ENCODE measurements at regions not wholly inside any gene's neighbourhood (a gene's known extent, or its start where the extent isn't known, plus 50 kb on each side); places are given as distances from the start of the nearest gene placed in this dataset.

DNA sequence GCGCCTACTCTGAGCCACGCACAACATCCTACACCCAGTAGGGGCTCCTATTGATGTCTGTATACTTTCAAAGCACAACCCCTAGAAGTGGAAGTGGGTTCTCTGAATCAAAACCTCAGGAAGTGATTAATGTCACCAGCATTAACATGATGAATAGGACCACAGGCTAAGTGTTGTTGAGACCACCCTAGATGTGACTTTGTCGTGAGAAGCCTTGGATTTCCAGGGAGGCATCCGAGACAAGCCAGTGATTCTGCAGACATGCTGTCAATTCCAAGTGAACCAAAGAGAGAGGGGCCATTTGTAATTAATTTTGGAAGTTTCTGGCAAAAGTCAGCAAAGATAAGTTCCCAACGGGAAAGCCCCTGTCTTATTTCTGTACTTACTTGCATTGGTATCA lies 493.0 kb downstream of the ZIC3 start:
- Histone ChIP-seq H3K27me3 (ENCODE audit: control insufficient read depth, insufficient read depth, low read length) (no peaks in the 10 kb centered on the region), H3K79me2 (ENCODE audit: control insufficient read depth, insufficient read depth, low read length) (no peaks in the 10 kb centered on the region), H3K9ac (ENCODE audit: insufficient read depth, low read length) (no peak overlapping the region), H3K9me3 (ENCODE audit: control insufficient read depth, insufficient read depth, low read depth, low read length) (no peaks in the 10 kb centered on the region), H3K4me2 (ENCODE audit: extremely low read depth, insufficient read depth, low read length) (no peak overlapping the region), H3K4me1 (ENCODE audit: control insufficient read depth, extremely low read depth, insufficient read depth, low read length) (no peaks in the 10 kb centered on the region), H3K36me3 (ENCODE audit: control insufficient read depth, insufficient read depth, low read length) (no peaks in the 10 kb centered on the region), H3K4me3 (replicated peaks in 1 of 4; ENCODE audit: control extremely low read depth in 1 of 4, insufficient read depth in 1 of 4, low read depth in 3 of 4, low read length in 4 of 4) (no peak overlapping the region), H3K27ac (ENCODE audit: insufficient read depth, low read length) (no peak overlapping the region), H4K20me1 (ENCODE audit: control insufficient read depth, extremely low read depth, insufficient read depth, low read length) (no peaks in the 10 kb centered on the region), H2AFZ (ENCODE audit: low read length) (no peak overlapping the region)
- no peak for DNase-seq (ENCODE audit: low read depth in 2 of 2)
- TF ChIP-seq, protein P1, sequence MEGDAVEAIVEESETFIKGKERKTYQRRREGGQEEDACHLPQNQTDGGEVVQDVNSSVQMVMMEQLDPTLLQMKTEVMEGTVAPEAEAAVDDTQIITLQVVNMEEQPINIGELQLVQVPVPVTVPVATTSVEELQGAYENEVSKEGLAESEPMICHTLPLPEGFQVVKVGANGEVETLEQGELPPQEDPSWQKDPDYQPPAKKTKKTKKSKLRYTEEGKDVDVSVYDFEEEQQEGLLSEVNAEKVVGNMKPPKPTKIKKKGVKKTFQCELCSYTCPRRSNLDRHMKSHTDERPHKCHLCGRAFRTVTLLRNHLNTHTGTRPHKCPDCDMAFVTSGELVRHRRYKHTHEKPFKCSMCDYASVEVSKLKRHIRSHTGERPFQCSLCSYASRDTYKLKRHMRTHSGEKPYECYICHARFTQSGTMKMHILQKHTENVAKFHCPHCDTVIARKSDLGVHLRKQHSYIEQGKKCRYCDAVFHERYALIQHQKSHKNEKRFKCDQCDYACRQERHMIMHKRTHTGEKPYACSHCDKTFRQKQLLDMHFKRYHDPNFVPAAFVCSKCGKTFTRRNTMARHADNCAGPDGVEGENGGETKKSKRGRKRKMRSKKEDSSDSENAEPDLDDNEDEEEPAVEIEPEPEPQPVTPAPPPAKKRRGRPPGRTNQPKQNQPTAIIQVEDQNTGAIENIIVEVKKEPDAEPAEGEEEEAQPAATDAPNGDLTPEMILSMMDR (conservative IDR thresholded peaks at IDR 0.05 in 1 of 2, IDR thresholded peaks at IDR 0.05 in 1 of 2; ENCODE audit: low read depth in 1 of 2, low read length in 2 of 2) = no peak
- TF ChIP-seq EZH2 (IDR thresholded peaks at IDR 0.05; ENCODE audit: low read length, missing control alignments) = no peak

DNA sequence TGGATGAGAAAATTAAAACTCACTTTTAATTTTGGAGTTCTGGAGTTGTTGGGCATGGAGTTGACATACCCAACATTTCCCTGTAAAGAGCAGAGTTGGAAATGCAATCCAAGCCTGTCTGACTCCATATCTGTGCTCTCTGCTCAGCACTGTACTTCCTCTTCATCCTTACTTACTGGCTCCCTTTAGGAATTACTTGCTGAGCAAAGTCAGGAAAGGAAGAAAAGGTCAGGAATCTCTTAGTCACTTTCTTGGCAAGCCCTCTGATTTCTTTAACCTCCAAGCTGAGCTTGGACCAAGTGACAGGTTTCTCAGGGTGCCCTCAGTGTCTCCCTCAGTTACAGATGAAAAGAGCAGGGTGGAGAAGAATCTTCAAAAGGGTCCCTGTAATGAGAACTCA lies 501.5 kb downstream of the ZIC3 start:
- Histone ChIP-seq H3K4me3 (replicated peaks in 1 of 4; ENCODE audit: control extremely low read depth in 1 of 4, insufficient read depth in 1 of 4, low read depth in 3 of 4, low read length in 4 of 4) (no peak overlapping the region), H4K20me1 (ENCODE audit: control insufficient read depth, extremely low read depth, insufficient read depth, low read length) (no peaks in the 10 kb centered on the region), H3K27me3 (ENCODE audit: control insufficient read depth, insufficient read depth, low read length) (no peaks in the 10 kb centered on the region), H3K79me2 (ENCODE audit: control insufficient read depth, insufficient read depth, low read length) (no peaks in the 10 kb centered on the region), H3K4me2 (ENCODE audit: extremely low read depth, insufficient read depth, low read length) (no peak overlapping the region), H3K27ac (ENCODE audit: insufficient read depth, low read length) (no peak overlapping the region), H3K9ac (ENCODE audit: insufficient read depth, low read length) (no peak overlapping the region), H3K9me3 (ENCODE audit: control insufficient read depth, insufficient read depth, low read depth, low read length) (no peaks in the 10 kb centered on the region), H2AFZ (ENCODE audit: low read length) (no peak overlapping the region), H3K4me1 (ENCODE audit: control insufficient read depth, extremely low read depth, insufficient read depth, low read length) (no peaks in the 10 kb centered on the region), H3K36me3 (ENCODE audit: control insufficient read depth, insufficient read depth, low read length) (no peaks in the 10 kb centered on the region)
- TF ChIP-seq EZH2 (IDR thresholded peaks at IDR 0.05; ENCODE audit: low read length, missing control alignments) = no peak
- TF ChIP-seq, protein P1 (conservative IDR thresholded peaks at IDR 0.05 in 1 of 2, IDR thresholded peaks at IDR 0.05 in 1 of 2; ENCODE audit: low read depth in 1 of 2, low read length in 2 of 2) = no peak
- DNase-seq (ENCODE audit: low read depth in 2 of 2) = no peak

DNA sequence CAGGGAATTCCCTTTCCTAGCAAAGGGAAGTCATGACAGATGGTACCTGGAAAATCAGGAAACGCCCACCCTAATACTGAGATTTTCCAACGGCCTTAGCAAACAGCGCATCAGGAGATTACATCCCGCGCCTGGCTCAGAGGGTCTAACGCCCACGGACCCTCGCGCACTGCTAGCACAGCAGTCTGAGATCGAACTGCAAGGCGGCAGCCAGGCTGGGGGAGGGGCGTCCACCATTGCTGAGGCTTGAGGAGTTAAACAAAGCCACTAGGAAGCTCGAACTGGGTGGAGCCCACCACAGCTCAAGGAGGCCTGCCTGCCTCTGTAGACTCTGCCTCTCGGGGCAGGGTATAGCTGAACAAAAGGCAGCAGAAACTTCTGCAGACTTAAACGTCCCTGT lies 507.7 kb downstream of the ZIC3 start:
- Histone ChIP-seq H2AFZ (ENCODE audit: low read length) (no peak overlapping the region), H3K4me3 (replicated peaks in 1 of 4; ENCODE audit: control extremely low read depth in 1 of 4, insufficient read depth in 1 of 4, low read depth in 3 of 4, low read length in 4 of 4) (no peak overlapping the region), H3K9me3 (ENCODE audit: control insufficient read depth, insufficient read depth, low read depth, low read length) (no peaks in the 10 kb centered on the region), H3K9ac (ENCODE audit: insufficient read depth, low read length) (no peak overlapping the region), H4K20me1 (ENCODE audit: control insufficient read depth, extremely low read depth, insufficient read depth, low read length) (no peaks in the 10 kb centered on the region), H3K4me1 (ENCODE audit: control insufficient read depth, extremely low read depth, insufficient read depth, low read length) (no peaks in the 10 kb centered on the region), H3K4me2 (ENCODE audit: extremely low read depth, insufficient read depth, low read length) (no peak overlapping the region), H3K36me3 (ENCODE audit: control insufficient read depth, insufficient read depth, low read length) (no peaks in the 10 kb centered on the region), H3K27me3 (ENCODE audit: control insufficient read depth, insufficient read depth, low read length) (no peaks in the 10 kb centered on the region), H3K27ac (ENCODE audit: insufficient read depth, low read length) (no peak overlapping the region), H3K79me2 (ENCODE audit: control insufficient read depth, insufficient read depth, low read length) (no peaks in the 10 kb centered on the region)
- TF ChIP-seq EZH2 (IDR thresholded peaks at IDR 0.05; ENCODE audit: low read length, missing control alignments) = no peak
- TF ChIP-seq, protein P1 (conservative IDR thresholded peaks at IDR 0.05 in 1 of 2, IDR thresholded peaks at IDR 0.05 in 1 of 2; ENCODE audit: low read depth in 1 of 2, low read length in 2 of 2) = no peak
- no peak for DNase-seq (ENCODE audit: low read depth in 2 of 2)

Measured in fibroblast of lung (primary cell).